MM.1S (cell line): ENCODE measurements at regions not wholly inside any gene's neighbourhood (a gene's known extent, or its start where the extent isn't known, plus 50 kb on each side); places are given as distances from the start of the nearest gene placed in this dataset.

Experiments used
- EZH2 ChIP-seq: fragments of 300-600 bp; sonication (generic); optimal IDR thresholded peaks from 2 replicates; pipeline ENCODE3; 2017; ENCODE audit warnings: low read depth, mild to moderate bottlenecking, antibody characterized with exemption, low read length, mixed read lengths
- TF ChIP-seq, protein P1 (sequence below): fragments of 300-600 bp; sonication (generic); IDR thresholded peaks from 2 replicates; pipeline ENCODE4 v1.5.1; 2016; ENCODE audit warnings: antibody characterized with exemption, low read length, mixed read lengths

DNA sequence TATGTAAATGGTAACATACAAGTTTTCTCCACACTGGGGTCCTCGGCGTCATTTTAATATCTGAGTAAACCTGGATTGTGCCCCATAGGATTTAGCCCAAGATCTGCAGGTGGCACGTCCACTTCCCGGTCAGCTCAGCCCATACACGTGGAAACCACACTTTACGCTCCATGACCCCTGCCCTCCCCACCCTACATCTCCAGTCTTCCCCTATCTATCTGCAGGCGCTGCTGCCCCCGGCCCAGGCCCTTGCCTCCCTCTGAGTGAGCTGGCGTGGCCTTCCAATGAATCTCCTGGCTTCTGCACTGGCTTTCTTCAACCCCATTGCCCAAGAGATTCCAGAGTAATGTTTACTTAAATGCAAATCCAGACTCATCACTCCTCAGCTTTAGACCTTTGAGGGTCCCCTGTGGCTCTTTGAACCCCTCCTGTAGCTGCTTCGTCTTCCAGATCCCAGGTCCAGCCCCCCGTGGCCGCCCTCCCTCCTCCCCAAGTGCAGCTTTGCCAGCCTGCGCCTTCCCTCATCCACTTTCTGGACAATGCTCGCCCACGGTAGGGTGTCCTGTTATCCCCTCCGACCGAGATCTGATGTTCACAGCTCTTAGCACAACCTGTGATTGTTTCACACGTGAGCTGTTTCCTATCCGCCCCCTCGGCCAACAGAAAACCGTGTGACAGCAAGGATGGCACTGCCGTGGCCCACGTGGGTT lies 421.4 kb upstream of the SALL3 start:
- TF ChIP-seq EZH2 = no peak
- TF ChIP-seq, protein P1, sequence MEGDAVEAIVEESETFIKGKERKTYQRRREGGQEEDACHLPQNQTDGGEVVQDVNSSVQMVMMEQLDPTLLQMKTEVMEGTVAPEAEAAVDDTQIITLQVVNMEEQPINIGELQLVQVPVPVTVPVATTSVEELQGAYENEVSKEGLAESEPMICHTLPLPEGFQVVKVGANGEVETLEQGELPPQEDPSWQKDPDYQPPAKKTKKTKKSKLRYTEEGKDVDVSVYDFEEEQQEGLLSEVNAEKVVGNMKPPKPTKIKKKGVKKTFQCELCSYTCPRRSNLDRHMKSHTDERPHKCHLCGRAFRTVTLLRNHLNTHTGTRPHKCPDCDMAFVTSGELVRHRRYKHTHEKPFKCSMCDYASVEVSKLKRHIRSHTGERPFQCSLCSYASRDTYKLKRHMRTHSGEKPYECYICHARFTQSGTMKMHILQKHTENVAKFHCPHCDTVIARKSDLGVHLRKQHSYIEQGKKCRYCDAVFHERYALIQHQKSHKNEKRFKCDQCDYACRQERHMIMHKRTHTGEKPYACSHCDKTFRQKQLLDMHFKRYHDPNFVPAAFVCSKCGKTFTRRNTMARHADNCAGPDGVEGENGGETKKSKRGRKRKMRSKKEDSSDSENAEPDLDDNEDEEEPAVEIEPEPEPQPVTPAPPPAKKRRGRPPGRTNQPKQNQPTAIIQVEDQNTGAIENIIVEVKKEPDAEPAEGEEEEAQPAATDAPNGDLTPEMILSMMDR = no peak
